CD4-positive, alpha-beta T cell treated with Interleukin-4 for 4 hours (primary cell): ENCODE measurements at regions not wholly inside any gene's neighbourhood (a gene's known extent, or its start where the extent isn't known, plus 50 kb on each side); places are given as distances from the start of the nearest gene placed in this dataset.

Experiments used
- DNase-seq: peaks from one replicate; pipeline ENCODE4 v3.0.0-alpha.2; 2020

DNA sequence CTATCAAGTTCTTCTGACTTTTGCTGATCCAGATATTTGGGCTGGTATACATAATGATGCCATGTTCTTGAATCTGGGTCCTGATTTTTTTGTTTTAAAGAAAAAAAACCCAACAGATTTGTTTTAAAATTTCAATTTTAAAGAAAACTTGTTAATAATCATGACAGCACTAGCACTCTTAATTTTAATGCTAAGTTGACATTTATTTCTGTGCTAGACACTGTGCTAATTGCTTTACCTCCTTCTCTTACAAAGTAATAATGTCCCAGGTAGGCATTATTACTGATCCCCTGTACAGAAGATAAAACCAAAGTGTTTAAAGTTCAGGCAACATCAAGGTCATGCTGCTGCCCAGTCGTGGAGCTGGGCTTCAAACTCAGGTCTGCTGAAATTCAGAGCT, 101.9 kb downstream of the ZNF608 start:
- no peak for DNase-seq

DNA sequence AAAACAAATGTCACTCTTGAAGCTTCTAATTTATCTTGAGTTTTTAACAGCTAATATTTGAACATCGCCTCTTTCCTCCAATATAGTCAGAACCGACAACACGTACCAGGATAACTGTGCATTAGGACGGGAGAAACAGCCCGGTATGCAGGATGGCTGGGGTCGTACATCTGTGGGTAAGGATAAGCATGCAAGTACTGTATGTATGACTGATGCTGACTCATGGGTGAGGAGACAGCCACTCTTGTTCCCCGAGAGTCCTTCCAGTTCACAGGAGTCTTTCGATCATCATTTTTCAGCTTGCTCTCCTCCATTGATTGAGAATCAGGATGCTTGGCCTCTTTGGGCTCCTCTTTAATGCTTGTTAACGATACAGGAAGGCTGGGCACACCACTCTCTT, 102.3 kb downstream of the ZNF608 start:
- DNase-seq: no peak

DNA sequence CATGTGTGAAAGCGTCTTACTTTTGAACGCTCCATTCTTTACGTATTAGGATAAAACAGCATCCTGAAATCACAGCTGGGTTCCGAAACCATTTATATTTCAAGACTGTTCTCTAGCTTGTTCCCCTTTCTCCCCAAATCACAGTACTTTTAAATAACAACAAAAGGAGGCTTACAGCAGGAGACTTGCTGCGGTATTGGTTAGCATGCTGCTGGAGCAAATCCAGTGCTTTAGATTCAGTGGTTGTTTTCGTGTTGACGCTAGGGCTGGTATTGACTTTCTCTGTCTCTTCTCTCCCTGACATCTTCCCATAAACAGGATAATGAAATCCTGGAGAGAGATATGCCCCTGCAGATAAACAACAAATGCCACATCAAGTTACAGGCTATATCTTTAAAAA, 103.1 kb downstream of the ZNF608 start:
- no peak for DNase-seq

DNA sequence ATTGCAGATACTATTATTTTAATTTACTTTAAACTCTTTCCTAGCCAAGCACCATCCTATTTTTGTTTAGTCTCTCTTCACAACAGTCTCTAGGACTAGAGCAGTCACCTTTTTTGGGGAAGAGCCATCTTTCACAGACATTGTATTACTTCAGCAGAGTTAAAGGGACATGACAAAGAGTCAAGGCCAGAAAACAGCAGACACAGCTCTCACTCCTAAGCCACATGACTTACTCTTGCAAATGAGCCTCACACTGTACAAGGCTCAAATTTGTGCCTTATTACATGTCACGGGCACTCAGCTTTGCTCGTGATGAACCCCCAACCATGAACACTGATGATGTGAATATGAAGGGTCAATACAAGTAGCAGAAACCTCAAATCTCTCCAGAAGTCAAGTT, 104.3 kb downstream of the ZNF608 start:
- no peak for DNase-seq

DNA sequence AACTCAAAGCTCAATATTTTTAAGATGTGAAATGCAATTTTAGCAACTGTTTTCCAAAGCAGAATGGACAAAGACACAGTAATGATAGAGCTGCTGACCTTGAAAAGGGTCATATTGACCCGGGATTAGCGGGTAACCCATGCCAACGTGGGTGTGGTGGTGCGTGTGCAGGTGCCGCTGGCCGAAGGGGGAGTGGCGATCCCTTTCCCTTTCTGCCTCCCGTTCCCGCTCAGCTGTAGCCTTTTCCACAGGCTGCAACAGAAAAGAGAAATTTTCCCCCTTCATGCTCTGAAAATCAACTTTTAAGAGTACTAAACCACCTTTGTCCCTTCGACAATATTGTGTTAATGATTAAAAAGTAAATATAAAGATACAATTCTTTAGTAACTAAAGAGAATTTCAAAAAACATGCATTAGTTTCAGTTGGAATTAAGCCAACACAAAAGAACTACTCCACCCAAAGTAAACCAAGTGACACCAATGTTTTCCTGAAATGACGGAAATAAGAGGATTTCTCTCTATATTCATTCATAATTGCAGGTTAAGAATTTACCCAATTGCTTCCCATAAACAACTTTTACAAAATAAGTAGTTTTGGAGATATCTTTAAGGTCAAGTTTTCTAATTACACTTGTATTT, 105.2 kb downstream of the ZNF608 start:
- DNase-seq: no peak

DNA sequence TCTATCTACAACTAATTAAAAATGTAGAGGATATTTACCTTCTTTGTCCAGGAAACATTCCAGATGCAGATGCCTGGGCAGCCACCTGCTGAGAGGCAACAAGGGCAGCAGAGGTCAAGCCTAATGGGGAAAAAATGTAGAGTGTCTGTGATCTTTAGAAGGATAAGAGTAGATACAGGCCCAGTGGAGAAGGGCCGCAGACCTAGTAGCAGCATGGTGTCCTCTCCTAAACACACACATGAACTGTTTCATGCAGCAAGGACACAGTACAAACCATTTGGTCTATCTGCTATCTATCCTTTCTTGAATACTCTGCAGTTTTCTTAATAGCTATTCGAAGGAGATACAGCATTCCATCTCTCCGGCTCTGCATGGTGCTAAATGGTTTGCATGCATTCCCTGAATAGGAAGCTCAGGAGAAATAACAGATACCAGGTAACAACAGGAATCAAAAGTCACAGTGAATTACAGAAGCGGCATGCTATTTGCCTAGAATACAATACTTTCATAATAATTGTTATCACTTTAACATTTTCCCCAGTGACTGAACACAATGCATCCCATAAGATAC, 107.3 kb downstream of the ZNF608 start:
- no peak for DNase-seq

DNA sequence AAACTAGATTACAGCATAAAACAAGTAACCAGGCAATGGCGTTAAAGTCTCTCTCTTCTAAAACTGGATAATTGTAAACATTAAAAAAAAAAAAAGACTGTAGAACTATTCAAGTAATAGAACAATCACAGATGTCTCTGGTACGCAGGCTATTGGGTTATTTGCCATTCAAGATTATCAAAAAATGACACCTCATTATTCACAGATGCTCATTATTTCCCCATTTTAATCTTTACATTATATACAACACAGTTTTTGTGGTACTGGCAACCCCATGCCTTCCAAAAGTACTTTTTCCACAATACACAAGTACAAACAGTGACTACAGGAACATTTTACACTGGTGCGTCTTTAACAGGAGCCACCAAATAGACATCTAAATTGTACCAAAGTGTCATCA, 109.4 kb downstream of the ZNF608 start:
- DNase-seq: no peak

DNA sequence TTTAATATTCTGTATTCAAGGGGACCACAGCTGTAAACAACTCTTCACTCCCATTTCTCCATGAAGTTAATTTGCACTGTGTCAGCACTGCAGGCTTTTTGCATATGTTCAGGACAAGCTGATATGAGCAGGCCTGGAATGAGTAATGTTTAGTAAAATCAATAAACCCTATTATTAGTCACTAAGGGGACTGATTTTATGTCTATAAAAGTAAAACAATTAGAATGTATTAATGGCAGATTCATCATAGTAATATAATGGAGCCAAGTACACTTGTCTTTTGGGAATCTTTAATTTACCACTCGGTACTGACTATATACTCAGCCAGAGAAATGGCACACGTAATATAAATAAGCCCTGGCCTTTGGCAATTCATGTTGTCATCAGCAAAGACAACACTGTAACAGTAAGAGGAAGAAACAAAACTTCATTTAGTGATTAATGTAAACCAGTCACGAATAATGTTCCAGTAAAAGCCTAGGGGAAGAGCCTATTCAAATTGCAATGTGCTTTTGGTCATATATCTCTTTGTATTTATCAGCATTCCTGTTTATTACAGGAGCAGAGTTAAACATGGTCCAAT, 111.6 kb downstream of the ZNF608 start:
- DNase-seq: no peak

DNA sequence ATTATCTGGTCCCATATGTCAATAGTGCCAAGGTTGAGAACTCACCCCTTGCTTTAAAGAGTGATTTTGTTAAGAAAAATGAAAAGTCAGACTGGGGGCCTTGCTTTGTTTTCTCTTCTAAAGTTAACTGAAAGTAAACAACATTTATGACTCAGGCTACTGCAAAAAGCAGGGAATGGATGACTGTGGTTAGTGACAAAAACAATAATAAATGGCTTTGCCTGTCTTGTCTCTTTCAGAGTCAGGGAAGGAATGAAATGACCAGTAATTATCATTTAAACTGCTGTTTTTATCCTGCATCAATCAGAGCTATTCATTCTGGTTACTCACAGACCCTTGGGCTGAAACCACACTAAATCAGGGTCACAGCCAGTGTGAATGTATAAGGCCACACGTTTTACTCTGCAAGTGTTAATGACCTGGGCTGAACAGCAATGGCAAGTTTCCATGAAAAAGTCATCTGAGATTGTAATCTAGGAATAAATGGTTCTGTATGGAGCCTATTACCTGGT, 112.2 kb downstream of the ZNF608 start:
- no peak for DNase-seq

DNA sequence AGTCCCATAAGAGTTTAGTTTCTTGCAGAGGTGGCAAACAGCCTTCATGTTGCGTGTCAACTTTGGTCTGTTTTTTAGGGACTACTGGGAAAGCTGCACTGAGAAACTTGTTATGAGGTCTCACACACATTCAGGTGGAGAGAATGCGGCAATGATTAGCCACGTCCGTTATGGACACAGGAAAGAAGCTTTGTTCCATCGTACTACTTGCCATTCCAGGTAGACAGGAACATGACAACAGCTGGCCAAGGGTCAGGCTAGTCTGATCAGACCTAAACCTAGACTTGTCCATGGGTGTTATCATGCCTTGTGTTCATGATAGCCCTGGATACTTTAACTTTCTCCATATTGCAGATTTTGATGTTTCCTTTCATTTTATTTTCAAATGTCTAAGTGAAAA, 113.2 kb downstream of the ZNF608 start:
- DNase-seq: no peak

DNA sequence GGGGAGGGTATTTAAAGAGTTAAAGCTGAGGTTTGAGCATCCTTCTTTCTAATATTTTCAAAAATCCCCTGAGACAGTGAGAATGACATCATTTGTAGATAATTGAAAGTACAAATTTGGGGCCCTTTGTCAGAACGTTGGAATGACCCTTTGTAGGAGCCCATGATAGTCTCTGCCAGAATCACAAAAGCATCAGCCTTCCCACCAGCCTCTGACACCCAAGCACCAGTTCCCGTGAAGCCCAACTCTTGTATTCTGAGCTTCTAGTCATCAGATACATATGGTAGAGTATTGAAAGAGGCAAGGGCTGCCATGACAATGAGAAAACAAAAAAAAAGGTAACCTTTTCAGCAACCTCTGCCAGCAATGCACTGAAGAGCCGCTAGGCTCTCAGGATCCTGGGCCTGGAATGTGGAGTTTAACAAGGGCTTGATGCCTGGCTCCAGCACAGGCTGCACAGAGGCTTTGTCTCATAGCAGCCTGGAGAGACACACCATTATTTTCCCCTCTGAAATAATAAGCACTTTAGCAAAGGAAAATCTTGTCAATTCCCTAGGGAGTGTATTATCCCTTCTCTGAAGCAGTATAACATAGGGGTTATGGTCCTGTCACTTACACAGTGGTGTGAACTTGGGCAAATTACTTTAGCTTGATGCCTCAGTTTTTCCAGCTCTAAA, 114.4 kb downstream of the ZNF608 start:
- no peak for DNase-seq

DNA sequence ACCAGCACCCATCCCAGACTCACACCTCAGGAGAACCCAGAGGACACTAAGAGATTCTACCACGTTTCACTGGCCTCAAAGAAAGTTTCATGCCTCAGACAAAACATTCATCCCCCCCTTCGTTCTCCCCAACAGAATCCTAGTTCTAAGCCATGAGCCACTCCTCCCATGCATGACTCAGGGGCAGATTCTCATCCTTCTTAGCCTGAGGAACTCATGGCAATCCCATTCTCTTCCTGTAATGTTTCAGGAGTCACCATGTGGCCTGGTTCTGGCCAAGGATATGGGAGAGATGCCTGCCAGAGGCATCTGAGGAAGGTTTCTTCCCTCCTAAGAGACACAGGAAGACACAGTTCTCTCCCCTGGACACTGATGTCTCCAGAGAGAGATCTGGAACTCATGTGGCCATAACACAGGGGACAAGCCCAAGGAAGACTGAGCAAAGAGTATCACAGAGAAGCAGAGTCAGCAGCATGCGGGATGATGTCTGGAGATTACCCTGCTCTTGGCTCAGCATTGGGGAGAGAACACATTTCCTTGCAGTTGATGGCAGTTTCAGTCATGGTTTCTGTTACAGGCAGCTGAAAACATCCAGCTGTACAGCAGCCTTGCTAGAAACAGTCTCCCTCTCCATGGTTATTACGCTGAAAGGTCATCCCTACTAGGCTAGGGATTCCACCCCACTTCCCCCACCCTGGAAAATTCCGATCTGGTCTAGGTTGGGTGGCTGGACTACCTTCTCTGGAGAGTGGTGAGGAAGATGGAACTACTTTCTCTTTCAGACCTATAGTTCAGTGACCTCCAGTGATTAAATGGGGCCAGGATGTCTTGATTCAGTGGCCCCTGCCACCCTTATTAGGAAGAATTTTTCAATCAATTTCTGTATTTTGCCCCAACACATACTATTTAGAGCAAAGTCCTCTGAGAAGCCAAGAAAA, 115.4 kb downstream of the ZNF608 start:
- no peak for DNase-seq

DNA sequence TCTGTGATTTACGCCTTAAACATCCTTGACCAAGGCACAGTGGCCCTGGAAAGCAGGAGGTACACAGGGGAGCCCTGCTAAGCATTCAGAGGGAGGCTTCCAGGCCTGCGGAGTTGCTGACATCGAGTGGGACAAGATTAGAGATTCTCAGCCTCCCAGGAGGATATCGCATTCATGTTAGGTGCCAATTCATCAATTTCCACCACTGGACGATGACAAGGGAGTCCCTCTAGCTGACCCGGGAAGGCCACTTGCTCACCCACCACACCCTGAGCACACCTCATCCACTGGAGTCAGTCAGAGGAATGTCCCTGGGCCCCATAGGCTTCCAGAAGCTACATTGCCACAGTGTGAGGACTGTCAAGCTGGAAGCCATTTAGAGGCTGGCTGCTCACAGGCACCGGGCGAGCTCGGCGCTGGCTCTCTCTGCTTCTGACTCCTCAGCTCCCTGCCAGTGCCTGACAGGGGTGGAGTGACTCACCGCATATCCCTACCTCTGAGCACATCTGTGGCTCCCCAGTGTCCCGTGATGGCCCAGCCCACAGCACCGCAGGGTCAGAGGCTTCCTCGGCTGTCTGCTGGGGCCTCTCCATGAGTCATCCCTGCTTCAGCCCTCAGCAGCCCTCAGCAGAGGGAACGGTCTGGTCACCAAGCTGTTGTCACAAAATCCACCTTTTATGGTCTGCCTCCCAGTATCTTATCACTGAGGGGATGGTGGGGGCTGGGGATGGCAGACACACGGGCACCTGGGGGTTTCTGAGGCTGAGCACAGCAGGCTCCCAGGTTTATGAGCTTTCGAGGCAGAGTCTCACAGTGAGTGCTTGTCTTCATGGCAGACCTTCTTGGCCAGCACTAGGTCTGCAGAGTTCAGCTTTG, 117.5 kb downstream of the ZNF608 start:
- no peak for DNase-seq

DNA sequence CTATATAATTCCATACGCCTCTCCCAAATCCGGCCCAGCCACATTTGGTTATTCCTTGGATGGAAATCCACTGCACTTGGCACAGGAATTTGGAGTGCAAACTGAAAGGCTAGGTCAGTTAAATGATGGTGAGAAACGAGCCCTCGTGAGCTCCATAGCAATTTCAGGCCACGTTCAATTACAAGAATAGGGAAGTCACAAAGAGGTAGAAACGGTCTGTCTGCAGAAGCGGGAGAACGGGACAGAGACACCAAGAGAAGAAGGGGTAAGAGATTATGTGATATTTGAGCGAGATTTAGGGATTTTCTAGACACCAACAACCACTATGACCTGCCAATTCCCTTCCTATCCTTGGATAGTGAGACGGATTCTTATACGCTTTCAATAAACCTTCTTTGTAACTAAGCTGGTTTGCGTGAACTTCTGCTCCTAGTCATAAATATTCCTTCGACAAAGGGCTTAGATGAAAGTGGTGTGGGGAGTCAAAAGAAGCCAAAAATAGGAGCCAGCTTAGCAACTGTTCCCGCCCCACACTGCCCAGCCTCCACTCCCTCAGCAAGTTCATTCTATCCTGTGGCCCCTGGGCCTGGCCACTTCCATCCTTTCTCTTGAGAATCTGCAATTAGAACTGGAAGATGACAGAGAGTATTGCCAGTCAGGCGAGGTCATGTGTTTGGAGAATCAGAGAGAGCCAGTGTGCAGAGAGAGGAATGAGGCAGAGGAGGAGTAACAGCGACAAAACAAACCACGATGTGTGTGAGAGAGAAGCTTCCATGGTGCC, 118.4 kb downstream of the ZNF608 start:
- no peak for DNase-seq

DNA sequence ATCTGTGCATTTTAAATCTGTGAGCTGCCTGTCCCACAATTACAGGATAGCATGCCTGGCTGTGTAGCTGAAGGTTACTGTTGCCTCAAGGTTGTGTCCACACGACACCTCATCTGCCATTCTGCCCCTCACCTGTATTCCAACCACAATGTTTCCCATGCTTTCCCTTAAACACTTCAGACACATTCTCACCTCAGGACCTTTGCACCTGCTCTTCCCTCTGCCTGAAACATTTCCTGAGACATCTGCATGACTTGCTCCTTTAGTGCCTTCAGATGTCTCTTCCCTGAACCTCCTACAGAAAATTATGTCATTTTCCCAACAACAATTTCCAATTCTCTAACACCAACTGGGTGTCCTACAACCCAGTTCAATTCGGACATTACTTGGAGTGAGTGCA, 120.4 kb downstream of the ZNF608 start:
- no peak for DNase-seq

DNA sequence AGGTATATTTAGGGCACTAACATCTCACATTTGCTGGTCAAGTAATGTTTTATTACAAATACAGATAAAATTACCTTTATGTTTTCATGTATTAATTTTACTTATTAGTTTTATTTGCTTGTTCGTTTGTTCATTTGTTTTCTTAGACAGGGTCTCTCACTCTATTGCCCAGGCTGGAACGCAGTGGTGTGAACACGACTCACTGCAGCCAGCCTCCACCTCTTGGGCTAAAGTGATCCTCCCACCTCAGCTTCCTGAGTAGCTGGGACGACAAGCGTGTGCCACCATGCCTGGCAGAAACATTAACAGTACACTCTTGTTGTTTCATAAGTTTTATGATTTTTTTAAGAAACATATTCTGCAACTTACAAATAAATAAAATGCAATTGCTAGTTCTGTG, 123.2 kb downstream of the ZNF608 start:
- DNase-seq: no peak

DNA sequence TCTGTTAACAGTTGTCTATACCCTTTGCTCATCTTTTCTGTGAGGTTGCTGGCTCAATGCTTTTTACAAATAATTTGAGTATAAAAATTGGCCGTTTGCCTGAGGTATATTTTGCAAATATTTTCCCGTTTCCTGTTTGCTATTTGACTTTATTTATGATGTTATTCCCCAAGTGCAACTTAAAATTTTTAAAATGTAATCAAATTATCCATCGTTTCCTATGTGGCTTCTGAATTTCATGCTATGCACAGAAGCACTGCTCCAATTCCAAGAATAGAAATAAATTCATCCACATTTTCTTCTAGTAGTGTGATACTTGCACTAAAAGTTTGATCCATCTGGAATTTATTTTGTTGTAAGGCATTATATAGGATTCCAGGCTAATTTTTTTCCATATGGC, 123.6 kb downstream of the ZNF608 start:
- no peak for DNase-seq

DNA sequence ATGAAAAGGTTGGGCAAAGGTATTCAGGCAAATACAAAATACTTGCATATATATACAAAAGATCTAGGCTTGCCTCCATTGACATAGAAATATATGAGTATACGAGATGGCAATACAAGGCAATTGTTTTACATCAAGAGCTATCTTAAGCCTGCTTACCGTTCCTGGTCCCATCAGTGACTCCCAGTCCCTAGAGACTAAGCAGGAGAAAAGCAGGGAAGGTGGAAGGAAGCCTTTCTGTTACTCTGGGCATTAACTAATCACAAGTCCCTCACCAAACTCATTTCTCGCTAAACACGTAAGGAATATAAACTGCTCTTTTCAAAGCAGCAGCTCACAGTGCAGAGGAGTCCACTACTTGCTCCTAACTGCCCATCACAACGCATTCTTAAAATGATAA, 125.2 kb downstream of the ZNF608 start:
- DNase-seq: no peak

DNA sequence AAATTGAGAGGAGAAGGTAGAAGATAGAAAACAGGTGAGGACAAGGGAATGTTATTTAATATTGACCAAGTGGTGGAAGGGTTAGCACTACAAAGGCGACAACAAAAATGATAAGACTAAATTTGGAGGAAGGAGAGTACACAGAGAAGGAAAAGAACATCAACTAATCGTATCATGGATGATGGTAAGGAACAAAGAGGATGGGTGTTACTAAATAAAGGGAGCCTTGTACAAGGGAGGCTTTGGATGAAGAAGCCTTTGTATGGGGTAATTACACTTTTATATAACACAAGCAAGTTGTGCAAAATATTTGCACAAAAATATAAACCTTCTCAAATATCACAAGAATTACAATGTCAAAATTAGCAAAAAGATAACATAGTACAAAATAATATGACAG, 125.7 kb downstream of the ZNF608 start:
- DNase-seq: no peak

DNA sequence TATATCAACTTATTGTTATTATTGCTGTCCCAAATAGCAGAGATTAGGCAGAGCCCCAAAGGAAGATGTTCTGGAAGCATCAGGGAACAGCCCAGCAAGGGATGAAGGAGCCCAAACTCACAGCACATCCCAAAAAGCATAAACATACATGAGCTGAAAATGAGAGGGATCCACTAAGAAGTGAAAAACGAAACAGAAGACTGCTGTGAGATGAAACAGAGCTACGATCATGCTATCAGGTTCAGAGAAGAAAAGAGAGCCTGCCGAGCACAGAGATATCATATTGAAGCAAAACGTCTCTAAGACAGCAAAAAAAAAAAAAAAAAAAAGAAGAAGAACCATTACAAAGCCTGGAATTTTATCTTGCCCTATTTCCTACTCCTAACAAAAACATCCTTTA, 127.3 kb downstream of the ZNF608 start:
- DNase-seq: no peak

DNA sequence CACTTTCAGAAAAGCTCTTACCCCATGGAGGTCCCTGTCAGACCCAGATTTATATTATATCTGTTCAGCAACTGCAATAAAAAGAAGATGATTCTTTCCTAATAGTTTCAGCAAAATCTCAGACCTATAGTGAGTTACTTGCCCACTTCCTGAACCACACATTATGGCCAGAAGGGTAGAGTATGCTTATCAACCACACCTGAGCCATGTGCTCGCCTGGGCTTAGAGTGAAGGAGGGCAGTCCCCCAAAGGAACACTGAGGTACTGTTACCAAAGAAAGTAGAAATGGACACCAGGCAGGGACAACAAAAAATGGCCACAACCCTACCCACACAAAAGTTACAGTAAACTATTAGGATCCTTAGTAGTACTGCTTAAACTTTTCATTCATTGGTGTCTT, 128.7 kb downstream of the ZNF608 start:
- no peak for DNase-seq
